PC-3 (cell line): ENCODE measurements at regions not wholly inside any gene's neighbourhood (a gene's known extent, or its start where the extent isn't known, plus 50 kb on each side); places are given as distances from the start of the nearest gene placed in this dataset.

ENCODE experiments used
- ATAC-seq: fragments of 200-7000 bp; cut with Tn5 transposase; 2 replicates; pipeline ENCODE4 v1.9.1; 2020; ENCODE audit warnings: mild to moderate bottlenecking, moderate library complexity
- BruUV-seq: library from RNA; stranded (reverse); fragments of 400-500 nt; replicated peaks from 2 replicates; lab custom pipeline; 2021; lab: Mats Ljungman, UMichigan
- CTCF ChIA-PET: fragments of 300-600 bp; sonication (Branson Sonifier 250); formaldehyde crosslinking; loops from one replicate; lab custom pipeline; 2022; ENCODE audit warnings: antibody characterized with exemption; lab: Charles Lee
- POLR2A ChIA-PET: fragments of 300-600 bp; sonication (Branson Sonifier 250); formaldehyde crosslinking; loops from one replicate; lab custom pipeline; 2022; ENCODE audit warnings: antibody characterized with exemption; ENCODE audit not compliant: unreplicated experiment; lab: Charles Lee
- DNase-seq: peaks from one replicate; pipeline ENCODE4 v3.0.0-alpha.2; 2015
- H2AFZ ChIP-seq: fragments of 300-600 bp; sonication (generic); 2 replicates; pipeline ENCODE4 v1.6.0; 2016; ENCODE audit warnings: antibody characterized with exemption, low read length
- H3F3A ChIP-seq: fragments of 300-600 bp; sonication (generic); one replicate; pipeline ENCODE4 v1.6.0; 2017; ENCODE audit warnings: antibody characterized with exemption, low read length, control low read depth, mild to moderate bottlenecking; ENCODE audit not compliant: unreplicated experiment
- H3K27ac ChIP-seq: fragments of 300-600 bp; sonication (generic); 2 replicates; pipeline ENCODE4 v1.5.1; 2016; ENCODE audit warnings: mild to moderate bottlenecking, low read length
- H3K27me3 ChIP-seq: fragments of 300-600 bp; sonication (generic); 2 replicates; pipeline ENCODE4 v1.6.1; 2016; ENCODE audit warnings: low read length, mixed read lengths
- H3K36me3 ChIP-seq: fragments of 300-600 bp; sonication (generic); 2 replicates; pipeline ENCODE4 v1.6.1; 2016; ENCODE audit warnings: low read depth, mixed run types, low read length, mixed read lengths
- H3K4me1 ChIP-seq: fragments of 300-600 bp; sonication (generic); 2 replicates; pipeline ENCODE4 v1.5.1; 2016; ENCODE audit warnings: low read length; ENCODE audit not compliant: insufficient read depth
- H3K4me2 ChIP-seq: fragments of 300-600 bp; sonication (generic); 2 replicates; pipeline ENCODE4 v1.6.0; 2016; ENCODE audit warnings: low read length
- H3K4me3 ChIP-seq: fragments of 300-600 bp; sonication (generic); 2 replicates; pipeline ENCODE4 v1.5.1; 2016; ENCODE audit warnings: mild to moderate bottlenecking, low read length, mixed read lengths
- H3K79me2 ChIP-seq: fragments of 300-600 bp; sonication (generic); 2 replicates; pipeline ENCODE4 v1.6.1; 2017; ENCODE audit warnings: low read length, mixed read lengths
- H3K9ac ChIP-seq: fragments of 300-600 bp; sonication (generic); 2 replicates; pipeline ENCODE4 v1.6.0; 2016; ENCODE audit warnings: mild to moderate bottlenecking, low read length
- H3K9me2 ChIP-seq: fragments of 300-600 bp; sonication (generic); replicated peaks from 2 replicates; pipeline ENCODE4 v1.6.1; 2016; ENCODE audit warnings: mixed run types, low read length, mixed read lengths
- H3K9me3 ChIP-seq: fragments of 300-600 bp; sonication (generic); 2 replicates; pipeline ENCODE4 v1.6.1; 2016; ENCODE audit warnings: low read length, mixed read lengths
- H4K20me1 ChIP-seq: fragments of 300-600 bp; sonication (generic); 2 replicates; pipeline ENCODE4 v1.6.1; 2016; ENCODE audit warnings: low read length, mixed read lengths
- EZH2 ChIP-seq: fragments of 300-600 bp; sonication (generic); IDR thresholded peaks from one replicate; pipeline ENCODE4 v1.6.1; 2017; ENCODE audit warnings: antibody characterized with exemption, mild to moderate bottlenecking, low read length; ENCODE audit not compliant: unreplicated experiment
- EZH2phosphoT487 ChIP-seq: fragments of 300-600 bp; sonication (generic); IDR thresholded peaks from 2 replicates; pipeline ENCODE4 v1.6.1; 2018; ENCODE audit warnings: mild to moderate bottlenecking, antibody characterized with exemption, low read length, borderline replicate concordance
- intact Hi-C: fragments of 100-400 bp; cut with micrococcal nuclease; formaldehyde crosslinking; loops from 2 replicates; pipeline ENCODE4 v1.9.0; 2023
- TF ChIP-seq, protein P1 (sequence below): fragments of 300-600 bp; sonication (generic); conservative IDR thresholded peaks from 2 replicates; pipeline ENCODE4 v1.5.1; 2017; ENCODE audit warnings: antibody characterized with exemption, low read depth, mild to moderate bottlenecking, low read length

DNA sequence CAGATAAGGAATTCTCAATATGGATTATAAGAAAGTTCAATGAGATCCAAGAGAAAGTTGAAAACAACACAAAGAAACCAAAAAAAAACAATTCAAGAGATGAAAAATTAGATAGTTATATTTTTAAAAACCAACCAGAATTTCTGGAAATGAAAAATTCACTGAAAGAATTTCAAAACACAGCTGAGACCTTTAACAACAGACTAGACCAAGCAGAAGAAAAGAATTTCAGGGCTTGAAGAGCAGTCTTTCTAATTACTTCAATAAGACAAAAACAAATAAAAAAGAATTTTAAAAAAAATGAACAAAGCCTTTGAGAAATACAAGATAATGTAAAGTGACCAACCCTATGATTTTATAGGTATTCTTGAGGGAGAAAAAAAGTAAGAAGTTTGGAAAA lies 155.4 kb downstream of the ZMAT3 start:
- H3K9ac ChIP-seq = no peak overlapping the region
- no peak overlapping the region for H2AFZ ChIP-seq
- TF ChIP-seq EZH2phosphoT487 = no peak
- TF ChIP-seq EZH2 = no peak
- TF ChIP-seq, protein P1, sequence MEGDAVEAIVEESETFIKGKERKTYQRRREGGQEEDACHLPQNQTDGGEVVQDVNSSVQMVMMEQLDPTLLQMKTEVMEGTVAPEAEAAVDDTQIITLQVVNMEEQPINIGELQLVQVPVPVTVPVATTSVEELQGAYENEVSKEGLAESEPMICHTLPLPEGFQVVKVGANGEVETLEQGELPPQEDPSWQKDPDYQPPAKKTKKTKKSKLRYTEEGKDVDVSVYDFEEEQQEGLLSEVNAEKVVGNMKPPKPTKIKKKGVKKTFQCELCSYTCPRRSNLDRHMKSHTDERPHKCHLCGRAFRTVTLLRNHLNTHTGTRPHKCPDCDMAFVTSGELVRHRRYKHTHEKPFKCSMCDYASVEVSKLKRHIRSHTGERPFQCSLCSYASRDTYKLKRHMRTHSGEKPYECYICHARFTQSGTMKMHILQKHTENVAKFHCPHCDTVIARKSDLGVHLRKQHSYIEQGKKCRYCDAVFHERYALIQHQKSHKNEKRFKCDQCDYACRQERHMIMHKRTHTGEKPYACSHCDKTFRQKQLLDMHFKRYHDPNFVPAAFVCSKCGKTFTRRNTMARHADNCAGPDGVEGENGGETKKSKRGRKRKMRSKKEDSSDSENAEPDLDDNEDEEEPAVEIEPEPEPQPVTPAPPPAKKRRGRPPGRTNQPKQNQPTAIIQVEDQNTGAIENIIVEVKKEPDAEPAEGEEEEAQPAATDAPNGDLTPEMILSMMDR = no peak
- no peaks in the 10 kb centered on the region for H3K79me2 ChIP-seq
- POLR2A ChIA-PET = no interaction called here
- peaks cover 12% of the 10 kb centered on the region; the same call in 1 of the 2 replicates for H3K9me3 ChIP-seq
- no peaks in the 10 kb centered on the region for H4K20me1 ChIP-seq
- H3K4me1 ChIP-seq = no peaks in the 10 kb centered on the region
- H3K36me3 ChIP-seq = no peaks in the 10 kb centered on the region
- H3K27ac ChIP-seq = no peak overlapping the region
- no peaks in the 10 kb centered on the region for H3F3A ChIP-seq
- no peak overlapping the region for H3K4me3 ChIP-seq
- H3K9me2 ChIP-seq = no peaks in the 10 kb centered on the region
- no TSS peak for BruUV-seq
- H3K4me2 ChIP-seq = no peak overlapping the region
- DNase-seq = no peak
- ATAC-seq = no peak
- CTCF ChIA-PET = no interaction called here
- H3K27me3 ChIP-seq = no peaks in the 10 kb centered on the region
- intact Hi-C loops = no loop called here

DNA sequence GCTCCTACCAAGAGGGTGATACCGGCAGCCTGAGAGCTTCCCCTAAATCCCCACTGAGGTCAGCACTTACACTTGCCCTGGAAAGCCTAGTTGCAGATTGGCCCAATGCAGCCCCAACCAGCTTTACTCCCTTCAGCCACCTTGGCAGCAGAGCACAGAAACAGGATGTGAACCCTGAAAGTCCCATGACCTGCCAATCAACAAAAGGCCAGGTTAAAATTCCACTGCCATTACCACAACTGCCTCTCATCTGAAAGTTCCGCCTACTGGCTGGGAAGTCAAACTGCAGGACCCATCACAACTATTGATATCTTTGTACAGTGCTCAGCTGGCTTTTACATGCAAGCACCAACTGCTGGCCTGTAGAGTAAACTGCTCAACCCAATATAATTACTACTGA lies 156.2 kb downstream of the ZMAT3 start:
- Histone ChIP-seq H3F3A (no peaks in the 10 kb centered on the region), H3K4me3 (no peak overlapping the region), H3K27ac (no peak overlapping the region), H3K27me3 (no peaks in the 10 kb centered on the region), H3K36me3 (no peaks in the 10 kb centered on the region), H3K4me1 (no peaks in the 10 kb centered on the region), H3K79me2 (no peaks in the 10 kb centered on the region), H3K9me3 (peaks cover 12% of the 10 kb centered on the region; the same call in 1 of the 2 replicates), H3K9ac (no peak overlapping the region), H3K4me2 (no peak overlapping the region), H3K9me2 (no peaks in the 10 kb centered on the region), H4K20me1 (no peaks in the 10 kb centered on the region), H2AFZ (no peak overlapping the region)
- ChIA-PET CTCF (no interaction called here), POLR2A (no interaction called here)
- BruUV-seq = no TSS peak
- intact Hi-C loops = no loop called here
- TF ChIP-seq EZH2 (no peak), EZH2phosphoT487 (no peak)
- TF ChIP-seq, protein P1 = no peak; the same call in 1 of the 2 replicates
- no peak for ATAC-seq
- DNase-seq = no peak

DNA sequence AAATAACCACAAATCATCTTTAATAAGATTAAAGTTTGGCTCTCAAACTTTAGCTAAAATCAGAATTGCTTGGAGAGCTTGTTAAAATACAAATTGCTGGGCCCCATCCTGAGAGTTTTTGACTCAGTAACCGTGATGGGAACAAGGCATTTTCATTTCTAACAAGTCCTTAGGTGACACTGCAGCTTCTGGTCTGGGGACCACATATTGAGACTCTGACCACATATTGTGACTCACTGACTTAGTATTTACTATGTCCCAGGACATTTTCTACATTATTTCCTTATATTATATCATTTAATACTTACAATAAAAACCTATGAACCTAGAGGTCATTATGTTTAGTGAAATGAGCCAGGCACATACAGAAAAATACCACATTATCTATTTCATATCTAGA lies 164.5 kb downstream of the ZMAT3 start:
- Histone ChIP-seq H3K4me3 (no peak overlapping the region), H3K9me3 (no peaks in the 10 kb centered on the region), H3K27ac (no peak overlapping the region), H3K4me1 (no peaks in the 10 kb centered on the region), H3K9me2 (no peaks in the 10 kb centered on the region), H3K4me2 (no peak overlapping the region), H3F3A (no peaks in the 10 kb centered on the region), H3K79me2 (no peaks in the 10 kb centered on the region), H2AFZ (no peak overlapping the region), H4K20me1 (no peaks in the 10 kb centered on the region), H3K27me3 (0 out of 2 replicates have a peak, but pooled peaks cover 7% of the 10 kb centered on the region), H3K36me3 (no peaks in the 10 kb centered on the region), H3K9ac (no peak overlapping the region)
- ATAC-seq (no peak), DNase-seq (no peak)
- ChIA-PET CTCF (no interaction called here), POLR2A (no interaction called here)
- TF ChIP-seq EZH2phosphoT487 = no peak
- no peak for TF ChIP-seq EZH2
- TF ChIP-seq, protein P1 = no peak
- BruUV-seq = no TSS peak
- intact Hi-C loops = no loop called here
